GM12872 (cell line): ENCODE measurements at regions not wholly inside any gene's neighbourhood (a gene's known extent, or its start where the extent isn't known, plus 50 kb on each side); places are given as distances from the start of the nearest gene placed in this dataset.

Experiments
- CTCF ChIP-seq: IDR thresholded peaks from 3 replicates; pipeline ENCODE4 v1.5.1; 2011; ENCODE audit warnings: low read depth, mild to moderate bottlenecking, low read length, moderate library complexity; ENCODE audit not compliant: insufficient read depth

GRCh38 chr3:132843851-132844553, 121.8 kb upstream of the NPHP3 start:
- no peak for TF ChIP-seq CTCF

GRCh38 chr3:132843349-132843748, 121.1 kb upstream of the NPHP3 start:
- TF ChIP-seq CTCF: no peak

GRCh38 chr3:132841621-132842020, 119.4 kb upstream of the NPHP3 start:
- no peak for TF ChIP-seq CTCF

- no peak for TF ChIP-seq CTCF
These were observed 118.0 kb upstream of the NPHP3 start for GRCh38 chr3:132840201-132840700.

GRCh38 chr3:132838477-132838876, 116.3 kb upstream of the NPHP3 start:
- TF ChIP-seq CTCF: no peak

GRCh38 chr3:132837615-132838014, 115.4 kb upstream of the NPHP3 start:
- TF ChIP-seq CTCF: no peak

GRCh38 chr3:132834356-132834755, 112.1 kb upstream of the NPHP3 start:
- TF ChIP-seq CTCF: no peak

GRCh38 chr3:132829101-132829500, 106.9 kb upstream of the NPHP3 start:
- TF ChIP-seq CTCF: no peak
